Astrocyte of the cerebellum (primary cell): ENCODE measurements at regions not wholly inside any gene's neighbourhood (a gene's known extent, or its start where the extent isn't known, plus 50 kb on each side); places are given as distances from the start of the nearest gene placed in this dataset.

Experiments used
- DNase-seq: peaks from one replicate; pipeline ENCODE4 v3.0.0-alpha.2; 2011; ENCODE audit warnings: low read depth
- H3K4me3 ChIP-seq: 2 replicates; pipeline ENCODE4 v1.5.1; 2011; ENCODE audit warnings: mild to moderate bottlenecking, low read depth, low read length, moderate library complexity
- CTCF ChIP-seq: IDR thresholded peaks from 2 replicates; pipeline ENCODE4 v1.5.1; 2012; ENCODE audit warnings: low read length, low read depth, moderate library complexity, mild to moderate bottlenecking; ENCODE audit errors: missing control alignments
- in situ Hi-C: cut with HindIII; loops from 2 replicates; pipeline ENCODE4 v1.10.0; 2017; ENCODE audit warnings: low sequenced_read_pairs

GRCh38 chr15:81068516-81068915, 65.6 kb upstream of the CFAP161 start:
- no peak for TF ChIP-seq CTCF
- no peak overlapping the region for H3K4me3 ChIP-seq
- no peak for DNase-seq
- in situ Hi-C loops: no loop called here

- TF ChIP-seq CTCF: no peak
- H3K4me3 ChIP-seq: no peak overlapping the region
- in situ Hi-C loops: no loop called here
- no peak for DNase-seq
Measured at GRCh38 chr15:81069356-81069755, 64.7 kb upstream of the CFAP161 start.

GRCh38 chr15:81069909-81070308, 64.2 kb upstream of the CFAP161 start:
- in situ Hi-C loops: no loop called here
- no peak for DNase-seq
- H3K4me3 ChIP-seq: no peak overlapping the region
- TF ChIP-seq CTCF: no peak

- no peak overlapping the region for H3K4me3 ChIP-seq
- no peak for TF ChIP-seq CTCF
- peak; percentile 13 for DNase-seq
- in situ Hi-C loops: no loop called here
Measured at GRCh38 chr15:81071120-81071519, 63.0 kb upstream of the CFAP161 start.

- TF ChIP-seq CTCF: no peak
- DNase-seq: no peak
- H3K4me3 ChIP-seq: no peak overlapping the region
Measured at GRCh38 chr15:81071705-81072104, 62.4 kb upstream of the CFAP161 start.

GRCh38 chr15:81072551-81072950, 61.5 kb upstream of the CFAP161 start:
- in situ Hi-C loops: no loop called here
- no peak overlapping the region for H3K4me3 ChIP-seq
- TF ChIP-seq CTCF: no peak
- DNase-seq: no peak

More at GRCh38 chr15:81071705-81072104, 62.4 kb upstream of the CFAP161 start:
- in situ Hi-C loops: no loop called here

- TF ChIP-seq CTCF: no peak
- DNase-seq: peak; percentile 3
- no peak overlapping the region for H3K4me3 ChIP-seq
- in situ Hi-C loops: no loop called here
Measured at GRCh38 chr15:81073801-81074200, 60.3 kb upstream of the CFAP161 start.
